AG10803 (cell line): ENCODE measurements at regions not wholly inside any gene's neighbourhood (a gene's known extent, or its start where the extent isn't known, plus 50 kb on each side); places are given as distances from the start of the nearest gene placed in this dataset.

Experiments
- DNase-seq: peaks from one replicate; pipeline ENCODE4 v3.0.0; 2010; ENCODE audit warnings: low read depth
- H3K4me3 ChIP-seq: 2 replicates; pipeline ENCODE4 v1.5.1; 2011; ENCODE audit warnings: mild to moderate bottlenecking, low read length, control low read depth
- CTCF ChIP-seq: conservative IDR thresholded peaks from 2 replicates; pipeline ENCODE4 v1.5.1; 2011; ENCODE audit warnings: mild to moderate bottlenecking, low read length, control low read depth, inconsistent platforms

- no peak for TF ChIP-seq CTCF
- DNase-seq, result no peak
- no peak overlapping the region for H3K4me3 ChIP-seq
Observed at GRCh38 chr13:58667096-58667495, 1035.6 kb downstream of the PCDH17 start.

GRCh38 chr13:58680115-58680514, 1048.6 kb downstream of the PCDH17 start:
- H3K4me3 ChIP-seq, result no peak overlapping the region
- TF ChIP-seq CTCF, result no peak
- no peak for DNase-seq

- TF ChIP-seq CTCF, result no peak
- no peak for DNase-seq
- H3K4me3 ChIP-seq, result no peak overlapping the region
Observed at GRCh38 chr13:58682616-58683015, 1051.1 kb downstream of the PCDH17 start.

GRCh38 chr13:58687148-58687547, 1055.6 kb downstream of the PCDH17 start:
- DNase-seq, result no peak
- H3K4me3 ChIP-seq, result no peak overlapping the region
- no peak for TF ChIP-seq CTCF

- TF ChIP-seq CTCF, result no peak
- no peak for DNase-seq
- no peak overlapping the region for H3K4me3 ChIP-seq
Observed at GRCh38 chr13:58698531-58698930, 1067.0 kb downstream of the PCDH17 start.

GRCh38 chr13:58704953-58705352, 1073.4 kb downstream of the PCDH17 start:
- H3K4me3 ChIP-seq, result no peak overlapping the region
- DNase-seq, result no peak
- no peak for TF ChIP-seq CTCF

- no peak overlapping the region for H3K4me3 ChIP-seq
- TF ChIP-seq CTCF, result no peak
- no peak for DNase-seq
Observed at GRCh38 chr13:58706421-58706820, 1074.9 kb downstream of the PCDH17 start.
